Fibroblast of mammary gland (primary cell): ENCODE measurements at regions not wholly inside any gene's neighbourhood (a gene's known extent, or its start where the extent isn't known, plus 50 kb on each side); places are given as distances from the start of the nearest gene placed in this dataset.

Experiments
- DNase-seq: peaks from one replicate; pipeline ENCODE4 v3.0.0-alpha.2; 2010; ENCODE audit warnings: low read depth
- H3K4me3 ChIP-seq: 2 replicates; pipeline ENCODE4 v1.5.1; 2011; ENCODE audit warnings: low read depth, mild to moderate bottlenecking, low read length, moderate library complexity; ENCODE audit not compliant: control insufficient read depth
- TF ChIP-seq, protein P1 (sequence below): conservative IDR thresholded peaks from 2 replicates; pipeline ENCODE4 v1.5.1; 2011; ENCODE audit warnings: low read depth, low read length, inconsistent platforms; ENCODE audit not compliant: control insufficient read depth, insufficient read depth

- peak; percentile 12 for DNase-seq
- TF ChIP-seq, protein P1, sequence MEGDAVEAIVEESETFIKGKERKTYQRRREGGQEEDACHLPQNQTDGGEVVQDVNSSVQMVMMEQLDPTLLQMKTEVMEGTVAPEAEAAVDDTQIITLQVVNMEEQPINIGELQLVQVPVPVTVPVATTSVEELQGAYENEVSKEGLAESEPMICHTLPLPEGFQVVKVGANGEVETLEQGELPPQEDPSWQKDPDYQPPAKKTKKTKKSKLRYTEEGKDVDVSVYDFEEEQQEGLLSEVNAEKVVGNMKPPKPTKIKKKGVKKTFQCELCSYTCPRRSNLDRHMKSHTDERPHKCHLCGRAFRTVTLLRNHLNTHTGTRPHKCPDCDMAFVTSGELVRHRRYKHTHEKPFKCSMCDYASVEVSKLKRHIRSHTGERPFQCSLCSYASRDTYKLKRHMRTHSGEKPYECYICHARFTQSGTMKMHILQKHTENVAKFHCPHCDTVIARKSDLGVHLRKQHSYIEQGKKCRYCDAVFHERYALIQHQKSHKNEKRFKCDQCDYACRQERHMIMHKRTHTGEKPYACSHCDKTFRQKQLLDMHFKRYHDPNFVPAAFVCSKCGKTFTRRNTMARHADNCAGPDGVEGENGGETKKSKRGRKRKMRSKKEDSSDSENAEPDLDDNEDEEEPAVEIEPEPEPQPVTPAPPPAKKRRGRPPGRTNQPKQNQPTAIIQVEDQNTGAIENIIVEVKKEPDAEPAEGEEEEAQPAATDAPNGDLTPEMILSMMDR: no peak
These were observed 340.9 kb upstream of the KIF2A start for GRCh38 chr5:61965069-61965468.

GRCh38 chr5:61965490-61965889 lies 340.5 kb upstream of the KIF2A start:
- TF ChIP-seq, protein P1: no peak
- no peak overlapping the region for H3K4me3 ChIP-seq
- no peak for DNase-seq

More at GRCh38 chr5:61965069-61965468, 340.9 kb upstream of the KIF2A start:
- H3K4me3 ChIP-seq: no peak overlapping the region

DNA sequence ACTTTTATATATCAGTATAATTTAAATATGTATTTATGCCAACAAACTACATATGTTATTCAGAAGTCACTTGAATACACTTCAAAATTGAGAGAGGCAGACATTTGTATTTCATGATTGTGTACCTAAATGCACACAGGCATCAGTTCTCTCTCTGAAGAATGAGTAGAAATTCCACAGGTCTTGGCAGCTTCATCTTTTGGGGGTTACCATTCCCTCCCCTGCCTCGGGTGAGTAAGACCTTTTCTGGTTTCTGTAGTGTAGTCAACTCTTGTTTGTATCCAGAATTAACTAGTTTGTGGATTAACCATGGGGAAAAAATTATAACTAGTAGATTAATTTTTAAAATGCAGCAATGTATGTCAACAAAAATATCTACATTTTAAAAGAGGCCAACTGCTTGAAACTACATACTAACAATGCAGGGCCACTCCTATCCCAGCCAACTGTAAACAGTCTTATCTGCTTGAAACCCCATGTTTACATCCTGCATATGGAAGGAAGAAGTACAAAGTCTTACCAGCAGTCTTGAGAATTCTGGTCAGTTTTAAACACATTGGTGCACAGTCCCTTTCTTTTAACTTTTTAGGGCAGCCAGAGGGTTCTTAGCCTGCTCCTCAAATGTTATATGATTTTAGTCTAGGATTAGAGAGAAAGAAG lies 339.6 kb upstream of the KIF2A start:
- TF ChIP-seq, protein P1: no peak
- DNase-seq: no peak
- no peak overlapping the region for H3K4me3 ChIP-seq

DNA sequence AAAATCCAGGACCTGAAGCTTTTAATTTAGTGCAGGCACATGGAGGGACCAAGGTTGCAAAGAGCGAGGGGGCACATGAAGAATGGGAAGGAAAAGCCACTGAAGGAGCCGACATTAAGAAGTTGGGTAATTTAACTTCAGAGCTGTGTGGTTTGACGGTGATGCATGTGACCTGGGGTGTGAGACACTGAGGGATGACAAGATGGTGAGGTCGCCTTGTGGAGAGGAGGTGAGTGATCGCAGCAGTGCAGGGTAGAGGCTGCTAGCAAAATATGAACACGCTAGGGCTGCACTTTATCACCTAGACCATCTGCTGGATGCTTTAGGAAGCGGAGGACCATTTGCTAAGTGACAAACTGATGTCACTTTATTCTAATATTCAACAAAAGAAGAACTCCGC lies 339.0 kb upstream of the KIF2A start:
- no peak overlapping the region for H3K4me3 ChIP-seq
- TF ChIP-seq, protein P1: no peak
- no peak for DNase-seq

GRCh38 chr5:61967681-61968080 lies 338.3 kb upstream of the KIF2A start:
- no peak overlapping the region for H3K4me3 ChIP-seq
- DNase-seq: no peak
- TF ChIP-seq, protein P1: no peak

- TF ChIP-seq, protein P1: no peak
- H3K4me3 ChIP-seq: no peak overlapping the region
- no peak for DNase-seq
These were observed 336.7 kb upstream of the KIF2A start for GRCh38 chr5:61969347-61969746.
